Nephron (organoid): ENCODE measurements at regions not wholly inside any gene's neighbourhood (a gene's known extent, or its start where the extent isn't known, plus 50 kb on each side); places are given as distances from the start of the nearest gene placed in this dataset.

Source experiments
- H3K27ac Mint-ChIP-seq, 3 experiments: 2 replicates each; pipeline ENCODE4 v1.8.0; 2020; ENCODE audit warnings: mixed read lengths in 3 of 3, mild to moderate bottlenecking in 2 of 3, moderate library complexity in 1 of 3
- H3K27me3 Mint-ChIP-seq: 2 replicates; pipeline ENCODE4 v1.8.0; 2021; ENCODE audit warnings: low read depth, mild to moderate bottlenecking, moderate library complexity, mixed read lengths
- H3K36me3 Mint-ChIP-seq: 2 replicates; pipeline ENCODE4 v1.8.0; 2020; ENCODE audit warnings: low read depth, mixed read lengths
- H3K4me1 Mint-ChIP-seq: 2 replicates; pipeline ENCODE4 v1.8.0; 2020; ENCODE audit warnings: mixed read lengths
- H3K4me3 Mint-ChIP-seq, 3 experiments: 2 replicates each; pipeline ENCODE4 v1.8.0; 2020; ENCODE audit warnings: mild to moderate bottlenecking in 3 of 3, mixed read lengths in 3 of 3, moderate library complexity in 2 of 3
- H3K9me3 Mint-ChIP-seq: 2 replicates; pipeline ENCODE4 v1.8.0; 2020; ENCODE audit warnings: mixed read lengths
- CTCF ChIP-seq, 3 experiments: fragments of 200-600 bp; sonication (generic); IDR thresholded peaks; one replicate each; pipeline ENCODE4 v1.5.0; 2021; ENCODE audit warnings: antibody characterized with exemption in 3 of 3; ENCODE audit not compliant: unreplicated experiment in 3 of 3

- Mint-ChIP-seq H3K27ac (no peak overlapping the region), H3K27me3 (peaks cover 28% of the 10 kb centered on the region), H3K36me3 (no peaks in the 10 kb centered on the region), H3K9me3 (no peaks in the 10 kb centered on the region), H3K4me1 (peaks cover 29% of the 10 kb centered on the region), H3K4me3 (no peak overlapping the region)
- TF ChIP-seq CTCF (IDR thresholded peaks at IDR 0.05; ENCODE audit: unreplicated experiment in 3 of 3), result no peak
Measured at GRCh38 chr1:112267929-112268328, 128.1 kb upstream of the CTTNBP2NL start.

- TF ChIP-seq CTCF (IDR thresholded peaks at IDR 0.05; ENCODE audit: unreplicated experiment in 3 of 3), result no peak
- H3K4me3 Mint-ChIP-seq, result no peak overlapping the region
- H3K4me1 Mint-ChIP-seq, result peaks cover 24% of the 10 kb centered on the region
- H3K27ac Mint-ChIP-seq, result no peak overlapping the region
- peaks cover 28% of the 10 kb centered on the region for H3K27me3 Mint-ChIP-seq
- H3K36me3 Mint-ChIP-seq, result no peaks in the 10 kb centered on the region
- H3K9me3 Mint-ChIP-seq, result no peaks in the 10 kb centered on the region
Measured at GRCh38 chr1:112268408-112268807, 127.6 kb upstream of the CTTNBP2NL start.

DNA sequence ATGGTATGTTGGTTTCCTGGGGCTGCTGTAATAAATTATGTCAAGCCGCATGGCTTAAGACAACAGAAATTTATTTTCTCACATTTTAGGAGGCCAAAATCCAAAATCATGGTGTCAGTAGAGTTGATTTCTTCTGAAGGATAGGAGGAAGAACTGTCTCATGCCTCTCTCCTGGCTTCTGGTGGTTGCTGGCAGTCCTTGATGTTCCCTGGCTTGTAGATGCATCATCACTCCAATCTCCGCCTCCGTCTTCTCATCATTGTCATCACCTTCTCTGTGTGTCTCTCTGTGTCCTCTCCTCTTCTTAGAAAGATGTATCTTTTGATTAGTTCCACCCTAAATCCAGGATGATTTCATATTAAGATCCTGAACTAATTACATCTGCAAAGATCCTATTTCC is 124.7 kb upstream of the CTTNBP2NL start:
- no peak for TF ChIP-seq CTCF (IDR thresholded peaks at IDR 0.05; ENCODE audit: unreplicated experiment in 3 of 3)
- H3K4me1 Mint-ChIP-seq, result peaks cover 5% of the 10 kb centered on the region
- peaks cover 8% of the 10 kb centered on the region for H3K9me3 Mint-ChIP-seq
- H3K27ac Mint-ChIP-seq, result no peak overlapping the region
- H3K27me3 Mint-ChIP-seq, result peaks cover 30% of the 10 kb centered on the region
- no peak overlapping the region for H3K4me3 Mint-ChIP-seq
- H3K36me3 Mint-ChIP-seq, result no peaks in the 10 kb centered on the region

GRCh38 chr1:112272101-112272772 is 123.8 kb upstream of the CTTNBP2NL start:
- H3K4me3 Mint-ChIP-seq, result no peak overlapping the region
- H3K36me3 Mint-ChIP-seq, result no peaks in the 10 kb centered on the region
- no peak for TF ChIP-seq CTCF (IDR thresholded peaks at IDR 0.05; ENCODE audit: unreplicated experiment in 3 of 3)
- peaks cover 8% of the 10 kb centered on the region for H3K9me3 Mint-ChIP-seq
- peaks cover 5% of the 10 kb centered on the region for H3K4me1 Mint-ChIP-seq
- peaks cover 30% of the 10 kb centered on the region for H3K27me3 Mint-ChIP-seq
- no peak overlapping the region for H3K27ac Mint-ChIP-seq

GRCh38 chr1:112284796-112285195 is 111.2 kb upstream of the CTTNBP2NL start:
- Mint-ChIP-seq H3K4me1 (no peaks in the 10 kb centered on the region), H3K9me3 (peaks cover 3% of the 10 kb centered on the region), H3K36me3 (no peaks in the 10 kb centered on the region), H3K27me3 (peaks cover 17% of the 10 kb centered on the region), H3K27ac (no peak overlapping the region), H3K4me3 (no peak overlapping the region)
- no peak for TF ChIP-seq CTCF (IDR thresholded peaks at IDR 0.05; ENCODE audit: unreplicated experiment in 3 of 3)

DNA sequence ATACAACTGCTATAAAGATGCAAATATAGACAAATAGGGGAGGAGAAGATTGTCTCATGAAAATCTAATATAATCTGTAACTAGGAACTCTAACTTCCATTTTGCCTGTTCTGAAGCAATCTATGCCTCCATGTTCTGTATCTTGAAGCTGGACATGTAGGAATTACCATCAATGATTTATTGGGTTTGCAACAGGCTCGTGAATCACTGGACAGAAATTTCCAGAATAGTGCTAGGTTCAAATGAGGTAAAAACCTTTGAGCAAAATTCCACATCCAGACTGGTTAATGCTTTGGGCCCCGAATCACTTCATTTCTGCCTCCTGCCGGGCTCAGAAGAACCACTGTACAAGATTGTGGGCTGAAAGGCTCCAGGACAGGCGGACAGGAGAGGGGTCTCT is 110.7 kb upstream of the CTTNBP2NL start:
- peaks cover 3% of the 10 kb centered on the region for H3K9me3 Mint-ChIP-seq
- no peak overlapping the region for H3K27ac Mint-ChIP-seq
- no peaks in the 10 kb centered on the region for H3K36me3 Mint-ChIP-seq
- H3K27me3 Mint-ChIP-seq, result peaks cover 16% of the 10 kb centered on the region
- no peak overlapping the region for H3K4me3 Mint-ChIP-seq
- no peaks in the 10 kb centered on the region for H3K4me1 Mint-ChIP-seq
- no peak for TF ChIP-seq CTCF (IDR thresholded peaks at IDR 0.05; ENCODE audit: unreplicated experiment in 3 of 3)
